ENCODE measurements at regions not wholly inside any gene's neighbourhood (a gene's known extent, or its start where the extent isn't known, plus 50 kb on each side); places are given as distances from the start of the nearest gene placed in this dataset.

- DNase-seq (ENCODE audit: low read depth): no peak
These were observed 1192.1 kb upstream of the PRKX start for GRCh38 chrX:4905576-4905975.

- DNase-seq (ENCODE audit: low read depth): no peak
These were observed 1167.8 kb upstream of the PRKX start for GRCh38 chrX:4881277-4881676.

GRCh38 chrX:4878640-4879039 is 1165.2 kb upstream of the PRKX start:
- no peak for DNase-seq (ENCODE audit: low read depth)

GRCh38 chrX:4876268-4876667 is 1162.8 kb upstream of the PRKX start:
- DNase-seq (ENCODE audit: low read depth): no peak

GRCh38 chrX:4851534-4851933 is 1138.1 kb upstream of the PRKX start:
- no peak for DNase-seq (ENCODE audit: low read depth)

GRCh38 chrX:4850312-4850711 is 1136.9 kb upstream of the PRKX start:
- no peak for DNase-seq (ENCODE audit: low read depth)

GRCh38 chrX:4844376-4844775 is 1130.9 kb upstream of the PRKX start:
- DNase-seq (ENCODE audit: low read depth): no peak

- DNase-seq (ENCODE audit: low read depth): no peak
These were observed 1127.8 kb upstream of the PRKX start for GRCh38 chrX:4841216-4841745.

GRCh38 chrX:4831574-4831973 is 1118.1 kb upstream of the PRKX start:
- DNase-seq (ENCODE audit: low read depth): no peak

GRCh38 chrX:4830880-4831557 is 1117.6 kb upstream of the PRKX start:
- DNase-seq (ENCODE audit: low read depth): no peak

- DNase-seq (ENCODE audit: low read depth): no peak
These were observed 1112.1 kb upstream of the PRKX start for GRCh38 chrX:4825550-4825949.

GRCh38 chrX:4809571-4809970 is 1096.1 kb upstream of the PRKX start:
- no peak for DNase-seq (ENCODE audit: low read depth)

GRCh38 chrX:4805502-4805901 is 1092.1 kb upstream of the PRKX start:
- DNase-seq (ENCODE audit: low read depth): no peak

GRCh38 chrX:4800756-4801155 is 1087.3 kb upstream of the PRKX start:
- no peak for DNase-seq (ENCODE audit: low read depth)

- no peak for DNase-seq (ENCODE audit: low read depth)
These were observed 1074.5 kb upstream of the PRKX start for GRCh38 chrX:4787971-4788370.

- no peak for DNase-seq (ENCODE audit: low read depth)
These were observed 1051.4 kb upstream of the PRKX start for GRCh38 chrX:4764888-4765287.

- DNase-seq (ENCODE audit: low read depth): no peak
These were observed 1048.7 kb upstream of the PRKX start for GRCh38 chrX:4762196-4762595.

- no peak for DNase-seq (ENCODE audit: low read depth)
These were observed 1041.6 kb upstream of the PRKX start for GRCh38 chrX:4754878-4755604.

GRCh38 chrX:4741024-4741423 is 1027.6 kb upstream of the PRKX start:
- DNase-seq (ENCODE audit: low read depth): no peak

- no peak for DNase-seq (ENCODE audit: low read depth)
These were observed 1021.9 kb upstream of the PRKX start for GRCh38 chrX:4735299-4735698.

GRCh38 chrX:4710618-4711433 is 997.4 kb upstream of the PRKX start:
- no peak for DNase-seq (ENCODE audit: low read depth)
